Body of pancreas (tissue), 4 donors: ENCODE measurements at regions not wholly inside any gene's neighbourhood (a gene's known extent, or its start where the extent isn't known, plus 50 kb on each side); places are given as distances from the start of the nearest gene placed in this dataset.

Experiments used
- ATAC-seq: fragments of 150-250 bp; one replicate; pipeline ENCODE4 v1.9.1; 2016
- DNase-seq, 4 donors: peaks; one replicate each; pipeline ENCODE4 v3.0.0-alpha.2; 2019
- H3K27ac ChIP-seq, 4 donors: fragments of 200-600 bp; sonication (generic); 1 replicate in 3 of 4; 2 replicates in 1 of 4; pipeline versions ENCODE4 v1.5.1 to v1.6.1; 2016 to 2019; ENCODE audit warnings: mild to moderate bottlenecking in 1 of 4, mixed read lengths in 1 of 4, moderate library complexity in 1 of 4
- H3K27me3 ChIP-seq, 2 donors: fragments of 200-600 bp; sonication (generic); one replicate each; pipeline ENCODE4 v1.6.0; 2016; ENCODE audit warnings: mild to moderate bottlenecking in 1 of 2
- H3K36me3 ChIP-seq, 2 donors: fragments of 200-600 bp; sonication (generic); replicated peaks in 1 of 2; 2 replicates each; pipeline ENCODE4 v1.5.1; 2016; ENCODE audit warnings: low read depth in 2 of 2; ENCODE audit not compliant: insufficient read depth in 1 of 2
- H3K4me1 ChIP-seq: fragments of 200-600 bp; sonication (generic); one replicate; pipeline ENCODE4 v1.6.0; 2016
- H3K4me3 ChIP-seq, 2 donors: fragments of 200-600 bp; sonication (generic); 1 replicate in 1 of 2; 2 replicates in 1 of 2; pipeline ENCODE4 v1.5.1; 2016 to 2019
- H3K9me3 ChIP-seq, 3 donors: fragments of 200-600 bp; sonication (generic); 1 replicate in 2 of 3; 2 replicates in 1 of 3; pipeline ENCODE4 v1.5.1; 2016
- POLR2A ChIP-seq, 3 donors: fragments of 450-650 bp; IDR thresholded peaks; one replicate each; pipeline ENCODE4 v1.6.1; 2016; ENCODE audit warnings: antibody characterized with exemption in 3 of 3, mild to moderate bottlenecking in 2 of 3
- WGBS, 2 donors: methylation state at CpG; one replicate each; pipeline ENCODE4 v1.1.5; 2017; 5-methylcytosine and 5-hydroxymethylcytosine counted together
- intact Hi-C: fragments of 100-400 bp; cut with DNase I; formaldehyde crosslinking; loops from one replicate; pipeline ENCODE4 v1.15.1; 2023
- TF ChIP-seq, protein P1 (sequence below), 7 experiments: fragments of 450-650 bp in 4 of 7; fragments of 200-600 bp in 3 of 7; sonication (generic) in 3 of 7; IDR thresholded peaks; one replicate each; pipeline ENCODE4 v1.5.1; 2016 to 2019; ENCODE audit warnings: antibody characterized with exemption in 7 of 7

DNA sequence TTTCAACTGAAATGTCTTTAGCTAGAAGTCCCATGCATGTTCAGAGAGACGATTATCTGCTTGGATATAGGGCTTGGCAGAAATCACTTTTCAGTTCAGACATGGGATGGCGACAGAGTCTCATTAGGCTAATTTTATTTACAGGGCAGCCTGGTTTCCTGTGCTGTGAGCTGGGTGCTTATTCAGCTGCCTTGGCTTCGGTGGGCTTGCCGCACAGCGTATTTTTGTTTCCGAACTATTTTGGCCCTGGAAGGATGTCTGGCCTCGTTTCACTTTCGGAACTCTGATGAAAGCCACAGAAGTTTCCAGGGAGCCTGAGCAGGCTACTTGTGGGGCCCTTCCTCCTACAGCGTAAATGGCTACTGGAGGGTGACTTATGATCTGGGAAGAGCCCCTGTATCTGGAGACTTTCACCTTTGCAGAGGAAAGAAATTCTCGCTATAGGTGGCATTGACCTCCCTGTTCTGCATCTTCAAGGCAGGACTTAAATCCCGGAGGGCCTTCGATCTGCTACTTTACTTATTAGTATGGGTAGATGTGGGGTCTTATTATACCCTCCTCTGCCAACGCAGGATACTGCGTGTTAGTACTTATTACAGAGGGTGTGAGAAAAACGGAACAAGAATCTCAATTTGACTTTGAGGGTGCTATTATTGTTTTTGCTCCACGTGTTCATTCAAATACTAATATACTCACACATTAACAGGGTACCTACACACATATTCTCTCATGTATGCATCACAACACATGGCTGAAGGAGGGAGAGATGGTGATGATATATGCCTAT lies 364.0 kb upstream of the RBMS3 start:
- Histone ChIP-seq H3K9me3 (no peaks in the 10 kb centered on the region), H3K27me3 (no peaks in the 10 kb centered on the region), H3K4me1 (no peaks in the 10 kb centered on the region), H3K4me3 (no peak overlapping the region), H3K27ac (no peak overlapping the region), H3K36me3 (no peaks in the 10 kb centered on the region)
- WGBS, 2 donors: 54 to 64% methylated on average over 16 of the region's 16 CpGs
- intact Hi-C loops: no loop called here
- no peak for TF ChIP-seq POLR2A (IDR thresholded peaks at IDR 0.05)
- TF ChIP-seq, protein P1, sequence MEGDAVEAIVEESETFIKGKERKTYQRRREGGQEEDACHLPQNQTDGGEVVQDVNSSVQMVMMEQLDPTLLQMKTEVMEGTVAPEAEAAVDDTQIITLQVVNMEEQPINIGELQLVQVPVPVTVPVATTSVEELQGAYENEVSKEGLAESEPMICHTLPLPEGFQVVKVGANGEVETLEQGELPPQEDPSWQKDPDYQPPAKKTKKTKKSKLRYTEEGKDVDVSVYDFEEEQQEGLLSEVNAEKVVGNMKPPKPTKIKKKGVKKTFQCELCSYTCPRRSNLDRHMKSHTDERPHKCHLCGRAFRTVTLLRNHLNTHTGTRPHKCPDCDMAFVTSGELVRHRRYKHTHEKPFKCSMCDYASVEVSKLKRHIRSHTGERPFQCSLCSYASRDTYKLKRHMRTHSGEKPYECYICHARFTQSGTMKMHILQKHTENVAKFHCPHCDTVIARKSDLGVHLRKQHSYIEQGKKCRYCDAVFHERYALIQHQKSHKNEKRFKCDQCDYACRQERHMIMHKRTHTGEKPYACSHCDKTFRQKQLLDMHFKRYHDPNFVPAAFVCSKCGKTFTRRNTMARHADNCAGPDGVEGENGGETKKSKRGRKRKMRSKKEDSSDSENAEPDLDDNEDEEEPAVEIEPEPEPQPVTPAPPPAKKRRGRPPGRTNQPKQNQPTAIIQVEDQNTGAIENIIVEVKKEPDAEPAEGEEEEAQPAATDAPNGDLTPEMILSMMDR (IDR thresholded peaks at IDR 0.05): peak in 4 of 7 experiments; percentile 5 to 25 (median 18)
- ATAC-seq (peak; percentile 47), DNase-seq (peak in 3 of 4 donors; percentile 13 to 38 (median 15))

DNA sequence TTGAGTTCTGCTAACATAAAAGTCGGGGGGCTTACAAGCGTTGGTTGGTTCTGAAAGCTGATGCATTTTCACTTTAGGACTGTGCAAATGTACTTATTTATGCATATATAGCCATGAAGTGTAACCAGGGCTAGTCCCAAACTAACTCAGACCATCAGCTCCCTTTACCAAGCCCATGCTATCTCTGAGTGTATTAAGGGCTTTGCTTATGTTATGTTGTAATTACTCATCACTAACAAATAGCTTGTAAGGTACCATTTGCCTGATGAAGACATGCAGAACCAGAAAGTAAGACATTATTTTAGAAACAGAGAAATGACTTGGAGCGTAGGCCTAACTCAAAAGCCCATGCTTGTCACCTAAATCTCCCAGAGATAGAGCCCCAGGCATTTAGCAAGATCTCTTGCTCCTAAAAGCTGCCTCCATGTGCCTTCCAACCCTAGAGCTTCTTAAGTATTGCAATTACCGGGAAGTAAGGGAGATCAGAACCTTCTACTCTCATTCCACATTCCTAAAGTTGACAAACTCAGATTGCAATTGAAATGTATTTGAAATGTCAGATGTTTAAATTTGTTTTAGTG lies 362.9 kb upstream of the RBMS3 start:
- Histone ChIP-seq H3K9me3 (no peaks in the 10 kb centered on the region), H3K4me3 (no peak overlapping the region), H3K27ac (no peak overlapping the region), H3K27me3 (no peaks in the 10 kb centered on the region), H3K4me1 (no peaks in the 10 kb centered on the region), H3K36me3 (no peaks in the 10 kb centered on the region)
- 67 to 82% methylated on average over 4 of the region's 4 CpGs for WGBS, 2 donors
- ATAC-seq (no peak), DNase-seq (no peak)
- TF ChIP-seq, protein P1 (IDR thresholded peaks at IDR 0.05): no peak
- TF ChIP-seq POLR2A (IDR thresholded peaks at IDR 0.05): no peak
- intact Hi-C loops: no loop called here

- H3K4me1 ChIP-seq: no peaks in the 10 kb centered on the region
- DNase-seq (no peak), ATAC-seq (no peak)
- no peaks in the 10 kb centered on the region for H3K9me3 ChIP-seq
- 61 to 70% methylated on average over 3 of the region's 3 CpGs for WGBS, 2 donors
- H3K4me3 ChIP-seq: no peak overlapping the region
- H3K27me3 ChIP-seq: no peaks in the 10 kb centered on the region
- intact Hi-C loops: no loop called here
- H3K36me3 ChIP-seq: no peaks in the 10 kb centered on the region
- H3K27ac ChIP-seq: no peak overlapping the region
- TF ChIP-seq POLR2A (IDR thresholded peaks at IDR 0.05): no peak
- TF ChIP-seq, protein P1 (IDR thresholded peaks at IDR 0.05): no peak
Measured at GRCh38 chr3:28922376-28922775, 358.5 kb upstream of the RBMS3 start.

DNA sequence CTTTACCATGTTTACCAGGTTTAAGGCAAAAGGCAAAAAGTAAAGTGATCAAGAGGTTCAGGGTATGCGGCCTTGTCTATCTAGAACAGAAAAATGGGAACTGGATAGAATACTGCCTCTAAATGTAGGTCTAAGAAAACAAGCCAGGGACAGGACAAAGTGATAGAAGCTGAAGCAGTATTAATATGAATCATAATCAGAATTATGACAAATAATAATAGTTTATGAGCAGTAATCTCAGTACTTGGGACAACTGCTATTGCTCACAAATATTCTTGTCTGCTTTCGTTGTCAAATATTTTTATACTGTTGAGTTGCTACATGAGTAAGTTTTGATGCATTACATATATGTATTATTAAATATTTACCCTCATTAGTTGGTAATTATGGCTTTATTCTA lies 356.9 kb upstream of the RBMS3 start:
- no peak overlapping the region for H3K4me3 ChIP-seq
- DNase-seq: no peak
- H3K4me1 ChIP-seq: no peaks in the 10 kb centered on the region
- no peaks in the 10 kb centered on the region for H3K27me3 ChIP-seq
- TF ChIP-seq POLR2A (IDR thresholded peaks at IDR 0.05): no peak
- TF ChIP-seq, protein P1 (IDR thresholded peaks at IDR 0.05): no peak
- ATAC-seq: no peak
- 77 to 81% methylated on average over 2 of the region's 2 CpGs for WGBS, 2 donors
- H3K9me3 ChIP-seq: no peaks in the 10 kb centered on the region
- H3K36me3 ChIP-seq: no peaks in the 10 kb centered on the region
- H3K27ac ChIP-seq: no peak overlapping the region
- intact Hi-C loops: no loop called here
